ENCODE measurements at regions not wholly inside any gene's neighbourhood (a gene's known extent, or its start where the extent isn't known, plus 50 kb on each side); places are given as distances from the start of the nearest gene placed in this dataset.

DNA sequence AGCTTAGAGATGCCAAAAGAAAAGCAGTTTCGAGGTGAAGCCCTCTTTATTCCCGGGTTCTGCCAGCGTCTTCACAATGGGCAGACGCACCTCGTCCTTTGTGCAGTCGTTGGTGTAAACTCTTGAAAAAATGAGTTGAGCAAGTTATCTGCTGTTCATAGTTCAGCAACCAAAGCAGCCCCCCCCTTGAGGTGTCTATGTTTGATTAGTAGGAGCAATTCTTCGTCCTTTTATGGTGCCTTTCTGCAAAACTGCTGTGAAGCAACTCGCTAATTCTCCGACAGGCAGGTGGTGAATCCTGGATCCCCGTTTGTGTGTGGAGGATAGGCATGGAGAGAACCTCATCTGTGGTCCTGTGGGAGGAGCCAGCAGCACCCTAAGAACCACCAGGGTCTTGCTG is 234.5 kb downstream of the GLRX3 start:
- no peak for DNase-seq (ENCODE audit: low read depth)

DNA sequence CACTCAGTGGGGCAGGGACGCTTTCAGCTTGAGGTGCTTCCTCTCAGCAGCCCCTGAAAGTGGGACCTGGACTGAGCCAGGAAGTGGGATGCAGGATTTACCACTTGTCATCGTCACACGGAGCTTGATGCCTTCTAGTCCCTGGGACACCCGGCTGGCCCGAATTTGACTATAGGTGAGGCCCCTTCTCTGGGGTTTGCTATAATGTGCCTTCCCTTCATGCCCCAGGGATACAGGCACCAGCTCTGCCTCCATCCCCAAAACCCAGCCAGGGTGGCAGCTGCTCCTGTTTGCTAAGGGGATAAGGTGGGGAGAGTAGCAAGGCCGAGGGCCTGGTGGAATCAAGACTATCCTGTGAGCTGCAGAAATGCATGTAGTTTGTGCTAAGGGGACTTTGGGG is 235.0 kb downstream of the GLRX3 start:
- DNase-seq (ENCODE audit: low read depth): no peak

DNA sequence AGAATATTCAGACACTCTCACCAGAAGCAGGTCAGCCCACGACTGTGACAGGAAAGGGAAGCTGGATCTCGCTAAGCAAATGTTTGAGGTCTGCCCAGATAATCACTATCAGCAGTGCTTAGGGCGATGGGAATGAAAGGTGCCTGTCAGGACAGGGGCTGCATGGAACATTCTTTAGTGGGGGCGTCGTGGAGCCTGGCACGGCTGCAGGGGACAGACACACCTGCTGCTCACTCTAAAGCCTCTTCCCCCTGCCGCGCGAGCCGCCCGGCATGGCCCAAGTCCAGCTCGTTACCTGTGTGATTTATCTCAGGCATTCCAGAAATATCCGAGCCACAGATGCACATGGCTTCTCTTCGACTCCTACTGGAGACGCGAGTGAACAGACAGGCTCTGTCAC is 235.5 kb downstream of the GLRX3 start:
- DNase-seq (ENCODE audit: low read depth): no peak

DNA sequence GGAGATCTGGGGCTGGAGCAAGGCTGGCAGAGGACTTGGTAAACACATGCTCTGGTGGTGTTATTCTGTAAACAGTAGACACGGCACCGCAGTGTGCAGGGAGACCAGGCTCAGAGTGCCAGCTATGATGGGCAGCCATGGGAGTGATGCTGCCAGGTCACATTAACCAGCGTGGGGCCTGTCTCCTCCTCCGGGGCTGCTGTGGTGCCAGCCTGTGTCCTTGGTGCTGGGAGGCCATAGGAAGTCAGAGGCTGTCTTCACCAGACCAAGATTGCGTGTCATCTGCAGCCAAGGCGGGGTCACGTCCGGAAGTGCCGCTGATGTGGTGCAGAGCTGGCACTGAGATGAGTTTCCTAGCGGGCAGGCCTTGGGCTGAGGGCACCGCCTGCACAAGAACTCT is 236.0 kb downstream of the GLRX3 start:
- DNase-seq (ENCODE audit: low read depth): no peak

DNA sequence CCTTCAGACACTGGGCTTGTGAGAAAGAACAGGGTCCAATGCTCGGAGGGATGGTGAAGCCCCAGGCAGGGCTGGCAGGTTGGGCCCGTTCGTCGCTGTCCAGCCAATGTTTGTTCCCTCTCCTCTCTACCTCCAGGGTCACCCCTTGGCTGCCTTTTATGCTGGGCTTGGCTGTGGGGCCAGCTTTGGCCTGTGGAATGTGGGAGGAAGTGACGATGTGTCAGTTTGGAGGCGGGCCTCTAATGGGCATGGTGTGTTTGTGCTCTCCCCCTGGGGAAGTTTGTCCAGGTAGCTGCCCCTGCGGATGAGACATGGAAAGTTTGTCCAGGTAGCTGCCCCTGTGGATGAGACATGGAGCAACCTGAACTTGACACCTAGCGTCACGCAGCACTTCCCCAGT is 236.7 kb downstream of the GLRX3 start:
- DNase-seq (ENCODE audit: low read depth): no peak

DNA sequence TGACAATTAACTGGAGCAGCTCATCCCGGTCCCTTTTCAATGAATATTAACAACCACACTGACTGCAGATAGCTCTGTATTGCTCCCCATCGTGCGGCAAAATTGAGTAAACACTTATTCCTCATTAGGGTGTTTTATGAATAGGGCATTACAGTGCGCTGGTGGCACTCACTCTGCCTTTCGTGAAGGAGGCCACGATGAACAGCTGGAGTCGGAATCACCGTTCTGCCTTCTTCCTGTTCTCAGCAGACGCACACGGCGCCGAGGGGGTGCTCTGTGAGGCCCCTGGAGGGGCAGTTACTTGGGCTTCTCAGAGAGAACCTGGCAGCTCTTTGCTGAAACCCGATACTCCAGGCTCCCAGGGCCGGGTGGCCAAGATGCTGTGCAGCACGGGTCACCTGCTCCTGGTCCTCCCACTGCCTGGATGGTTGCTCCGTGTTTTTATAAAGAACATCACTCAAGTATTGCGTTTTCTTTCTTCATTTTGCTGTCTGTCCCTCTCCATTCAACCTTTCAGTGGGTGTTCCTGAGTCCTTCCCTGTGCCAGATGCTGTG is 241.9 kb downstream of the GLRX3 start:
- no peak for DNase-seq (ENCODE audit: low read depth)

DNA sequence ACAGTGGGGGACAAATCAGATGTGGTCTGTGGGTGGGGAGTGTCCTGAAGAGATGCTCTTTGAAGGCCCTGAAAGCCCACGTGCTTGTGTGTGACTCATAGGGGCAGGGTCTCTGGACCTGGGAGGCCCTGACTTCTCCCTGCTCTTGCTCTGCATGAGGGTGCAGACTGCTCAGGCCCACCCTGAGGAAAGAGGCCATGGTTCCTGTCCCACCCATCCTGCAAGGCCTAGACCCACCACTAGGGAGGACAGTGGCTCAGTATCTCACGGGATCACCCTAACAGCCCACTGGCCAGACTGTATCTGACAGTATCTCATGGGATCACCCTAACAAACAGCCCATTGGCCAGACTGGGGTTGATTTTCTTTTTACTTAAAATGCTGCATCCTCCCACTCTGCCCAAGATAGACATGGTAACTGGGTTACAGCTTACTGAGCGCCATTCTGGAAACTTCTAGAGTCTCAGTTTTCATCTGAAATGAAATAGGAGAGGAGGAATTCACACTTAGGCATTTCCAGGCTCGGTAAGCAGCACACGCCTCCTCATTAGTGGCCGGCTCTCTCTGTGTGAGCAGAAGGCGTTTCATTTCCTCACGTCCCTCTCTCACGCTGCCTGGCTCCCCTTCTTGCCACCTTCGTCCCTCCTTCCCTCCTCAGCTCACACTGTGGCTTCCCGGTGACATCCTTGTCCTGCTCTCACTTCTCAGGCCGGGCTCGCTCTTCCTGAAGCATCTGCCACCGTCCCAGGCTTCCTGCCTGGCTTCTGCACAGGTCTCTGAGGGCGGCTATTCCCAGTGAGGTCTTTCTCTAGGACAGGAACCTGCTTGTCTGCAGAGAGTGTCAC is 242.6 kb downstream of the GLRX3 start:
- no peak for DNase-seq (ENCODE audit: low read depth)

DNA sequence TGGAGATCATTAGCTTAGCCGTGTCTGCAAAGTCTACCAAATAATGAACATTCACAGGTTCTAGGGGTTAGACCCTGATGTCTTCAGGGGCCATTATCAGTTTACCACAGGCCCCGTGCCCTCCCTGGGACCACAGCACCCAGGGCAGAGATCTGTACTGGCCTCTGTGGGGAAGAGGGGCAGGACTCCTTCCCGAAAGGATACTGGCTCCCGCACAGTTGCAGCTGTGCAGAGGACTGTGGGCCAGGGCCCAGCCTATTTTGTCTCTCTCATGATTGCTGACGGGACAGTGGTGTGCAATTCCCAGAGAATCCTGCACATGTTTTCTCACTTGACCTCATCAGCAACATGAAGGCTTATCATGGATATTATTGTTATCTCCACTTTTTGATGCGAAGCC is 243.9 kb downstream of the GLRX3 start:
- no peak for DNase-seq (ENCODE audit: low read depth)

DNA sequence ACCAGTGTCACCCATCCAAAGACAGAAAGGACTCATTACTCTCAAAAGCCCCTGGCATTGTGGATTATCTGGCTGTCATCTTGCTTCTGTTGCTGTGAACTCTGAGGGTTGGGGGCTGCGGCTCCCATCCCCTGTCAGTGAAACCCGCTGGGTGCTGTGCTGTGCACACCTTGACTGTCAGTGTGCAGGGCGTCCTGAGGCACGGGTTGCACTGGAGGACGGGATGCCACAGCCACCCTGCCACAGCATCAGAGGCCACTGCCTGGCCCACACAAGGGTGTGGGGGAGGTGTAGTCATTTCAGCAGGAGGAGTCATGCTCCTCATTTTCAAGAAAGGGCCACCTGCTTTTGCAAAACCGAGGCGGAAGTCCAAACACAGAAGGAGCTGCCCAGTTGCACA is 245.8 kb downstream of the GLRX3 start:
- no peak for DNase-seq (ENCODE audit: low read depth)

DNA sequence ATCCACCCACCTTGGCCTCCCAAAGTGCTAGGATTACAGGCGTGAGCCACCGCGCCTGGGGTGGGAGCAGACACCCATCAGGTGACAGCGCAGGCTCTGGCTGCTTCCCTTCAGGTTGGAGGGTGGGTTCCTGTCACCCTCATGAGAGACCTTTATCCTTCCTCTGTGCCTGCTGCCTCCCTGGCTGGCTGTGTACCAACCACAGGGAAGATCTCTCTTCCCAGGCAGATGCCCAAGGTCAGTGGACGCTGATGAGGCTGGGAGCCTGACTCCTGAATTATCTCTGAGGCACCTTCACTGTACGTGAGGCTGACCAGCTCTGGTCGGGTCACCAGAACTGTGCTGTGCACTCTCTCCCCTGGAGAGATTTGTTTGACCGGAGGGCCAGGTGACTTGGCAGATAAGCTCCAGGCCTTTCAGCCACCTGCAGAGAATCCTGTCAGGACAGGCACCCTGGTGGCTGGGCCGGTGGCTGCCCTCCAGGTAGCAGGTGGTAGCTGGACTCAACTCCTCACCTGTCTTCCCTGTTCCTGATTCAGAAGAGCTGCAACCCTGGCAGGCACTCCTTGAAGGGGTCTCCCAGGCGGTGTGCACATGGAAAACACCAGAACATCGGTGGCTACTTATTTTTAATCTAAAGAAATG is 251.9 kb downstream of the GLRX3 start:
- DNase-seq (ENCODE audit: low read depth): no peak

DNA sequence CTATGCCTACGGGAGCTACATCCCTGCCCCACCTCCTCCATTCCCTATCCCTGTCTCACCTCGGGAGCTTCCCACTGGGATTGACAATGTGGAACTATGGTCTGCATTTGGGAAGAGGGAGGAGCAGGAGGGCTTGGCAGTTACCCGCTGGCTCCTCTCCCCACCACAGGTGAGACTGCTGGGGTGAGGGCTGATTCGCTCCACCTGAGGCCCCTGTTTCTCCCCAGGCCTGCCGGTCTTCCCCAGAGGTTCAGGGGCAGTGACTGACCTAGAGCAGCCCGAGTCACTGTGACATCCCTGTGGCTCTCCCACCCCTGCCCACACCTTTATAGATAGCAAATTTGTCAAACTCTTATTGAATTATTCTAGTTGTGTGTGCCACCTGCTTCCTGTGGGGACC is 252.6 kb downstream of the GLRX3 start:
- DNase-seq (ENCODE audit: low read depth): no peak

DNA sequence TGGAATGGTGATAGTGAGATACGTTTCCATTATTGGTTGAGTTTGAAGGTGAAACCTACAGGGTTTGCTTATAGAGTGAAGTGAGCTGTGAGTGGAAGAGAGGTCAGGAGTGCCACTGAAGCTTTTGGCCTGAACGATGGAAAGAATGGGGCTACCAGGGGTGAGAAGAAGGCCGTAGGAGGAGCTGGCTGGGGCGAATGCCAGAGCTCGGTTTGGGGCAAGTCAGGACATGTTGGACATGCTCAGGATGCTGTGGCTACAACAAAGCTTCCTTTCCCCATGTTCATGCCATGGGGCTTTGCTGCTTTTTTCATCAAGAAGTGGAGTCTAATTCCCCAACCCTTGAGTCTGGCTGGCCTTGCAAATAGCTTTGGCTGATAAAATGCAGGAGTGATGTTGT is 253.7 kb downstream of the GLRX3 start:
- no peak for DNase-seq (ENCODE audit: low read depth)

DNA sequence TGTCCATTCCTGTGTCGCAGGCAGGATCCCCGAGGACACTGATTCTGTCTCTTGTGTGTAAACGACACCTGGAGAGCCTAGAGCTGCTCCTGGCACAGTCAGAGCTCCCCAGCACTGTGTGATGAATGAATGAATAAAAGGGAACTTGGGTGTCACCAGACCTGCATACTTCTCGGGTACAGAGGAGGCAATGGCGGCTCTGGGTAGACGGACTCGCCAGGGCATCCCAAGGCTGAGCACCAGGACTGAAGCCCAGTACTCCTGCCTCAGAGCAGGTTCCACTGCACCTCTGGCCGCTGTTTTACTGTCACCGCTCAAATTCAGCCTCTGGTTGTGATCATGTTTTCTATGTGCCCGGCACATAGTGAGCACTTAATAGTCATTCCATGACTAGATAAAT is 255.8 kb downstream of the GLRX3 start:
- no peak for DNase-seq (ENCODE audit: low read depth)

DNA sequence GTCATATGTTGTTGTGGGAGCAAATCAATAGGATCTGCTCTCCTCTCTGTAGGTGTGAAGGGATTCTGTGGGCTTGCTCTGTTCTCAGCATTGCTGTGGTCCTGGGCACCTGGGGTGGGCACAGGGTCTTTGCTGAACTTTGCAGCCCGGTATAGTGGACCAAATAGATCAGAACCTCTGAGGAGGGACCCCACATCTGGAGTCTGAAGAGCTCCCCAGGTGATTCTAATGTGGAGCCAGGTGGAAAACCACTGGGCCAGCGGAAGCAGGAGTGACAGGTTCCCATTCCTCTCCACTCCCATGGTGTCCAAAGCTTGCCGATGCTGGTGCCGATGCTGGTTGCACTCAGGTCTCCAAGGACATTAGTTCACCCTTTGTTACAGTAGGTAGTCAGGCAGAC is 257.2 kb downstream of the GLRX3 start:
- DNase-seq (ENCODE audit: low read depth): no peak

DNA sequence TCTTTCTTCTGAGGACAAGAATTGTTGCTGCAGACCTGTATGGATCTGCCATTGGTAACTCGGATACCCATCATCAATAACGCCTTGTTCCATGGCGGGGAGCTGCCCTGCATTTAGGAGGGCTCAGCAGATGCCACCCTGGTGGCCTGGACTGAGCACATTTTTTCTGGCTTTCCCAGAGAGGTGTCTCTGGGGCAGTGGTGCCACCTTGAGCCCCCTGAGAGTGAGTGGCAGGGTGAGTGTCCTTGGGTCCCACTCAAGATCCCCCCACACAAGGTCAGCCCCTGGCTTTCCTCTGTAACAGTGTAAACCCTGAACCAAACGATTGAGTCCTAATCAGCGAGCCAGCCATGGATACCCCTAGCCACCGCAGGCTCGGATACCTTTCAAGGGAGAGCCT is 258.6 kb downstream of the GLRX3 start:
- no peak for DNase-seq (ENCODE audit: low read depth)

DNA sequence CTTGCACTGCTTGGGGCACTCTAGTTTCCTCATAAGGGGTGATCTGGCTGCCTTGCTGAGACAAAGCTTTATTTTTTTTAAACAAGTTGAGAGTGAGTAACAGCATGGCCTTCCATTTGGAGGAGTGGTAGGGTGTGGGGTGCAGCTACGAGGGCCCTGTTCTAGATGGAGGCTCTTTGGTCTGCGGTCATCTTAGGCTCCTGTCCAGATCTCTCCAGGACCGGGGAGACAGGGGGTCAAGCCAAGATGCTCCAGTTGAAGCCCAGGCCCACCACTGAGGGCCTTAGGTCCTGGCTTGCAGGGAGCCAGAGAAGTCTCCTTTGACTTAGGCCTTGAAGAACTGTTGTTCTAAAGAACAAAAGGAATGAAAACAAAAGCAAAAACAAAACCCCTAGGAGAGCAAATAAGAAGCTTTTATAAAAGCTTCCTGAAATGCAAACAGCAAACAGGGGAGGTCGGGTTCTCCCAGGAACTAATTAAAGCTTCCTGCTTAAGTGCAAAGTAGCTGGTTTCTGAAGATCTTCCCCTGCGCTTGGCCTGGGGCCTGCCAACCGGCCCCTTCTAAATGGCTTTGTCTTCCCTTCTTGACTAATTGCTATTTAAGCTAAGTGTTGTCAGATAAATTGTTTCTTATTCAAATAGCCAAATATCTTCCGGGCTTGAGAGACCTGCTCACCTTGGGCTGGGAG is 259.2 kb downstream of the GLRX3 start:
- DNase-seq (ENCODE audit: low read depth): no peak

DNA sequence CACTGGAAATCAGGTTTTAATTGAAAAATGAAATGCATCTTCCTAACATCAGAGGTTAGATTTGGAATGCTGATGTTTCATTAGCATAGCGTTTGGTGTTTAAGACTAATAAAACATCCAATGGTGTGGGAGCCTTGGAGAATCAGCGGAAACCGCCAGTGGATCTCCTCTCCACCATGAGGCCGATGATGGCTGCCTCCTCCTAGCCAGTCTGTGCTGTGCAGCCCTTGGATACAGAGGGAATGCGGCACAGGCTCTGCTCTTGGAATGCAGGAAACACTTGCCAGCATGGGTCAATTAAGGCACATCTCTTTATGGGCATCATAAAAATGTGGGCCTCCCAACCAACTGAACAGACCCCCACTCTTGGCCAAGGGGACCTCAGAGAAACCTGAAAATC is 259.9 kb downstream of the GLRX3 start:
- DNase-seq (ENCODE audit: low read depth): no peak

DNA sequence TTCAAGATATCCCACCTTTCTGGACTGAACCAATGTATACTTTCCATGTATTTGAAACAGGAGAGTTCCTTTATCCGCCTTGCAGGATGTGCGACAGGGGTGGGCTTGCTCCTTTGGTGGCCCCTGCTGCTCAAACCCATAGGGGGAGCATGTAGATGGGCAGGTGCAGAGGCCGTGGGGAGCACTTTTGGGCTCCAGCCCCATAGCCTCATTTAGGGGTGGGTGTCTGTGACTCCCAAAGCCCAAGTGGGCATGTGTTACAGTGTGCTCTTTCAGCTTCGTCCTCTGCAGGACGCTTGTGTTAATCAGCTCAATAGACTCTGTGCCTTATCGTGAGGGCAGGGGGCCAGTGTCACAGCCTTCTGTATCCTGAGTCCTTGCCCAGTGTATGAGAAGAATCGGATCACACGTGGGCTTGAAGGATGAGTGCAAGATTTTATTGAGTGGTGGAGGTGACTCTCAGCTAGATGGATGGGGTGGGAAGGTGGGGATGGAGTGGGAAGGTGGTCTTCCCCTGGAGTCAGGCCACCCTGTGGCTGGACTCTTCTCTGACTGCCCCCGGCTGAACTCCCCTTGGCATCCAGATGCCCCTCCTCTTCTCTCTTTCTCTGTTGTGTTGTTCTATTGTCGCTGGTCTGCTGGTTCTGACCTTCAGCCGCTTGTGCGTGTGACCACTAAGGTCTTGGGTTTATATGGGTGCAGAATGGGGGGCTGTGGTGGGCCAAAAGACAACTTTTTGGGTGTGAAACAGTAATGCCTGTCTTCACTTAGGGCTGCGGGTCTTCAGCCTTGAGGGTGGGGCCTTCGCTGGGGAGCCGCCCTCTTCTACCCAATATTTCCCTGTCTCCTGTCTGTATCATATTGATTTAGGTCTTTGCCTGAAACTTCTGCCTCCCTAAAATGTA is 262.2 kb downstream of the GLRX3 start:
- DNase-seq (ENCODE audit: low read depth): no peak

DNA sequence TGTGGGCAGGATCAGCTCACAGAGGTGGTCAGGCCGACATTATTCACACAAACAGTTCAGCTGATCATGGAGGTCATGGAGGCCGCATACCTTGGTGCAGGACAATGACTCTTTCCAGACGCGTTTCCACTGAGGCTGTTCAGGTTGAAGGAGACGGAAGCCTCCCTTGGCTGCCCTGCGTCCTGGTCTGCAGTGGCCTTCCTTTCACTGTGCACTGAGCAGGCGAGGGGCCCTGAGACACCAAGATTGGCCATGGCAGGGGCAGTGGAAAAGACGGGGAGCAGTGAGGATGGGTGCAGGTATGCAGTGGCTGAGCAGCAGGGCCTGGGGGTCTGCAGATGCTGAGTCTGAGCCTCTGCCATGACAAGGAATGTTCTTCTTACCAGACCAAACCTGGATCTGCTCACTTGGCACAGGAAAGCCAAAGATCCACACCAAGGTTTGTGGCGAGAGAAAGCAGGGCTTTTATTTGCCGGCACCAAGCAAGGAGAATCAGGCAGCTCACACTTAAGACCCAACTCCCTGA is 263.3 kb downstream of the GLRX3 start:
- DNase-seq (ENCODE audit: low read depth): no peak

DNA sequence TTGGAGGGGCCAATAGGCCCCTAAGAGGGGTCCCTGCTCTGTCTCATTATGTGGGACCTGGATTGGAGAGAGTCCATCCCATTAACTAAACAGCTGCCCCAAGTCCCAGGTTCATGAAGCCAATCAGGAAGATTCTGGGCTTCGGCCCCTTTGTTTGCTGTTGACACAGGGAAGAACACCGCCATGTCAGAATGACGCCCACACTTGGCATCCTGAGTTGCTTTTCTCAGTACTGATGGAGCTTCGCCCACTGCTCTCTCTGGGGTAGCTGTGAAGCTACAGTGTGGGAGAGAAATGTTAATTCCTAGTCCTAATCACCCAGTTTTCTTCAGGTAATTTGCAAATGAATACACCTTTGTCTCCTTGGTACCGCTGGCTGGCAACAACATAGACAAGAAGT is 264.7 kb downstream of the GLRX3 start:
- no peak for DNase-seq (ENCODE audit: low read depth)

DNA sequence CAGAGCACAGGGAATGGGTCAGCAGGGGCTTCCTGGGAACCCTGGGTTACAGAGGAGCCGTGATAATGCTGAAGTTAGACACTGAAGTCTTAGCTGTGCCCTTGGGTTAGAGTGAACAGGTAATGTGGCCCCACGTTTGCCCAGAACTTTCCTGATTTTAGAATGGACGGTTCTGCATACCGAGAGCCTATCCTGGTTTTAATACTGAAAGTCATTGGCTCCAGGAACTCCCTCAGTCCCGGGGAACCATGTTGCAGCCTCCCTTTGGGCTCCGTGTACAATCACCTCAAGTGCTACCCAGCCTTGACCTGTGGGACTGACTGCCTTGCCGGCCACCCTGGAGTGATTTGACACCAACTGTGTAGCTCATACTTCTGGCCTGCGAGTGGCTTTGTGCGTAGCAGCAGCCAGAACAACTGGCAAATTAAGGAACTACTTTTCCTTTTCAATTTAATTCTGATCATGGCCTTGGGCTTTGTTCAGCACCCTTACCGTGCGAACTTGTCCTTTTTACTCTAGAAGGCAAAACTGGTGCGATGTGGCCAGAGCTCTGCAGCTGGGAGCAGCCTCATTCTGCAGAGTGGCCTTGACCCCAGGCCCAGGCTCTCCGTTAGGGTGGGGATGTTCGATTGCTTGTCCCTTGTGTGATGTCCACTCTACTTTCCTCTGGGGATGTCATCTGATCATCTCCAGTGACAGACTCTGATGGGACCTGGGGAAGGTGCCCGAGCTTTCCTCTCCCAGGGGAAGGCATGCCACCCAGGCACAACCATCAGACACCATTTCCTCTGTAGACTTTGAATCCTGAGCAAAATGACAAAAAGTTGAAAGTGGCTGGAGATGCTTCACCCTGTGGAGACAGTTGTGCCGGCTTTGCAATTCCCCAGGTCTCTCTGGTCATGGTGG is 265.9 kb downstream of the GLRX3 start:
- no peak for DNase-seq (ENCODE audit: low read depth)

Measured in activated T-cell treated with anti-CD3 and anti-CD28 coated beads for 48 hours (primary cell).